Islet of Langerhans (tissue), 1 donor: ENCODE measurements at regions not wholly inside any gene's neighbourhood (a gene's known extent, or its start where the extent isn't known, plus 50 kb on each side); places are given as distances from the start of the nearest gene placed in this dataset.
"Not testable (repeated sequence)": the region's sequence is repeated elsewhere in the genome, so short reads cannot be mapped to it uniquely, and the experiment has no call there.

Source experiments
- FAIRE-seq: peaks from one replicate; lab custom pipeline; 2011; peaks lifted over from hg19 to GRCh38; lab: Jason Lieb, UNC

DNA sequence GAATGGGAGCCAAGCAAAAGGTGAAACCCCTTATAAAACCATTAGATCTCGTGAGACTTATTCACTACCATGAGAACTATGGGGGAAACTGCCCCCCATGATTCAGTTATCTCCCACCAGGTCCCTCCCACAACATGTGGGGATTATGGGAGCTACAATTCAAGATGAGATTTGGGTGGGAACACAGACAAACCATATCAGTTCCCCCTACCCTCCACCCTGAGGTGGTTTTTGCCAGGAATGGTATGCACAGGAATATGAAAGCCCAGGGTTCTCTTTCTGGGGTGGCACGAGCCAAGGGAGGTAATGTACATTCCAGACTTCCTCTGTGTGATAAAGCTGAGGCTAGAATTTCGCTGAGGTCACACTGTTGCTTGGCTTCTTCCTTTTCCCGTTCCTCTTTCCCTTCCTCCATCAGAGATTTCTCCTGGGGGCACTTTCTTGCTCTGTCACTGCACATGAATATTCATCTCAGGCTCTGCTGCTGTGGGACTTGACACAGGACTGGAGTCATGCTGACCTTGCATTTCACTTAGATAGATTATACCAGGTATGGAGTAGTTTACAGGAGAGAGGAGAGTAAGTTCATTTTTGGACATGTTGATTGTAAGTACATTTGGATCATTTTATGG, 347.0 kb upstream of the MTPN start:
- FAIRE-seq = no peak

DNA sequence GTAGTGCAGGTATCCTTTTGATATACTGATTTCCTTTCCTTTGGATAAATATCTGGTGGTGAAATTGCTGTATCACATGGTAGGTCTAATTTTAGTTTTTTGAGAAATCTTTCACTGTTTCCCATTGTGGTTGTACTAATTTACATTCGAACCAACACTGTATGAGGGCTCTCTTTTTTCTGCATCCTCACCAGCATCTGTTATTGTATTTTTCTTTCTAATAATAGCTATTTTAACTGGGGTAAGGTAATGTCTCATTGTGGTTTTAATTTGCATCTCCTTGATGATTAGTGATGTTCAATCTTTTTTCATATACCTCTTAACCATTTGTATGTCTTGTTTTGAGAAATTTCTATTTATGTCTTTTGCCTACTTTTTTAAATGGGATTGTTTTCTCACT, 335.4 kb upstream of the MTPN start:
- FAIRE-seq = no peak

DNA sequence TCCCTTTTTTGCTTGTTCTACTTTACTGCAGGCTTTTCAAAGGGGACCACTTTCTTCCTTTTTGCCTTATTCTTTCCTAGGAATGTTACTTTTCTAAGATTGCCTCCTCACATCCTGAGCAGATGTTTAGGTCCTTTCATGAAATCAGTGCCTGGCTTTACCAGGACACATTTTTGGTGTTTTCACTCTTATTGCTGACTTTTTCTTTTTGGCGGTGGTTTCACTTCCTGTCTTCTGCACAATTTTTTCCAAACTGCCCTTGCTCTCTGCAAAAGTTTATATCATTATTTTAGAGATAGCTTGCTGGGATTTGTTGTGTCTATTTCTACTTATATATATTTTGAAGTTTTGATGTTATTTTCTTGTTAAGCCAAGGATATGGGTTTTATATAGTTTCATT, 332.2 kb upstream of the MTPN start:
- FAIRE-seq = no peak

DNA sequence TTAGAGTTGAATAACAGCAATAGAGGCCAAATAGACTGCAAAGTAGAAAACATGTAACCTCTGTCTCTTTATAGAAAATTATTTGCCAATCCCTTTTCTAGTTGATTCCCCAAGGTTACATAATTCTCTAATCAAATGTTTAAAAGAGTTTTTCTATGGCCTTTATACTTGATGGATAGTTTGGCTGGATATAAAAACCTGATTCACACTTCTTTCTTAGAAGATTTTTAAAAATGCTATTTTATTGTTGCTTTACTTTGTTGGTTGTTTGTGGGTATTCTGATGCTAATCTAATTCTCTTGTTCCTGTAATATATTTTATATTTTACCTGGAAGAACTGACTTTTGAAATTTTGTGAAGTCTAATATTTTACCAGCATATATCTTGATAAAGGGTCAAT, 331.1 kb upstream of the MTPN start:
- no peak for FAIRE-seq

DNA sequence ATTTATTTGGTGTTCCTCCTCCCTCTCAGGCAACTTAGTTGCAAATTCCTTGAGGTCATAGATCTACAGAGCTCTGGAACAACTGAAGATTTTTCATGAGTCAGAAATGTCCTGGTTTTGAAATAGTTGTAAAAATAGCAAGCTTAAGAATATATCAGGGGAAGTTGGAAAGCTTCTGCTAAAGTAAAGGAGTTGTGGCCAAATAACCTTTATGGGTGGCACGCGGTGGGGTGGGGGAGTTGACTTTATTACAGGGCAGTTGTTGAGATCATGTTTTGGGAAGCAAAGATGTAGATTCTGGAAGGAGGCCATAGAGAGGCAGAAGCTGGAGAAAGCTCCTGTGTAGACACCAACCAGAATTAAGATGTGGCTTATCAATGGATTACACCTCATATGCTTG, 326.0 kb upstream of the MTPN start:
- no peak for FAIRE-seq

DNA sequence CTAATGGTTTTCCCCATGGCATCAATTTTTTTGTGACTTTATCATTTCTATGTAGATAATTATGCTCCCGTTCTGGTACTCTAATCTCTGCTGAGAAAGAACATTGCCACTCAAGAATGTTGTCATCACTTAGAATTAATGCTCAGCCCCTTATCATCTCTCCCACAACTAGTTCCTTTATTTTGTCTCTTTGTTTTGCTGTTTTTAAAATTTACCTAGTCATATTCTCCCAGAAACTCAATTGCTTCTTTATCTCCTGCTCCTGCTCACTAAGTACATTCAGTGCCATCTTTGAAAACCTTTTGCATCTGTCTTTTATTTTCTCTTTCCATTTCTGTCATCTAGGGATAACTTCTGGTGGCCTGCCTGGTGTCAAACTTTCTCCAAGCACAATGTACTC, 324.9 kb upstream of the MTPN start:
- FAIRE-seq = no peak

DNA sequence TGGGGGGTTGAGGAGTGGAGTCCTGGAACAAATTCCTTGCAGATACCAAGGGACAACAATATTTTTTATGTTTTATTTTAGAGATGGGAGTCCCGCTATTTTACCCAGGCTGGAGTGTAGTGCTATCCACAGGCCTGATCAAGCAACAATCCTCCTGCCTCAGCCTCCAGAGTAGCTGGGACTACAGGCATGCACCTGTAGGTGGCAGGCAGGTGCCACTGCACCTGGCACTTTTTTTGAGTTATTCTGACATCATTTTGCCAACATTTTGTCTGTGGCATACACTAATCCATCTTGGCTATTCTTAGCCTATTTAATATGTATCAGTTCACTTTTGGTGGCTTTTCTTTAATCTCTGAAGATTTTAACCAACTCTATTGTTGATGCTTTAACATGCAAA, 317.8 kb upstream of the MTPN start:
- no peak for FAIRE-seq

DNA sequence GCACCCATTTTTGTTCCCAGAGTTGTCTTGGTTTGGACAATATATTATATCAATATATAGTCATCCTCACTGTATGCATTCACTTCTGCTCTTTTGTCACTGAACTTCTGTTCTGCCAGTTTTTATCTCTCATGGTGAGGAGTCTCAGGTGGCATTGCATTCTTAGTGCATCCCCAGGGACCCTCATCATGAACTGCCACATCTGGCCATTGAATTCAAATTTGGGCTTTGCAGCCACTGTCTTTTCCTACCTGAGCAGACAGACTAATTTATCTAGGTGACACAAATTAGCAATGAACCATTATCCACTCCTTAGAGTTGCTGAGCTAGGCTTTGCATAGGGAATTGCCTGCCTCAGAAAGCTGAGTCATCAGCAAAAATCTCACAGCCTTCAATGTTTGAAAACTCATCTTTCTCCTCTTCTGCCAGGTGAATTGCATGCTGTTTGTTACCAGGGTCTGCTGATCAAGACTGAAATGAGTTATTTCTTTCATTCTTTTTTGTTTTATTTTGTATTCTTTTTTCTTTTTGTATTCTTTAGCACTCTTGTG, 316.8 kb upstream of the MTPN start:
- FAIRE-seq = peak; percentile 100

DNA sequence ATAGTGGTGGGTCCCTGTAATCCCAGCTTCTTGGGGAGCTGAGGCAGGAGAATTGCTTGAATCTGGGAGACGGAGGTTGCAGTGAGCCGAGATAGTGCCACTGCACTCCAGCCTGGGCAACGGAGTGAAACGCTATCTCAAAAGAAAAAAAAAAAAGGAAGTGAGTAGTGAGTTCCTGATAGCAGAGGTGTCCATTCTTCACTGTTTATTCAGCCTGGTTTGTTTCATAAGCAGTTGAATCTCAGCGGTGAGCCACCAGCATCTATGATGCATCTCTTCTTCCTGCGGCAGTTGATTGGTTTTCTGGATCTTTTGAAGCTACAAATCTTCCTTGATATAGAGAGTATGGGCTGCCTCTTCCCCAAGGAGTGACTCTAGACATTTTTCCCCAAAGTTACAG, 316.1 kb upstream of the MTPN start:
- peak; percentile 58 for FAIRE-seq

DNA sequence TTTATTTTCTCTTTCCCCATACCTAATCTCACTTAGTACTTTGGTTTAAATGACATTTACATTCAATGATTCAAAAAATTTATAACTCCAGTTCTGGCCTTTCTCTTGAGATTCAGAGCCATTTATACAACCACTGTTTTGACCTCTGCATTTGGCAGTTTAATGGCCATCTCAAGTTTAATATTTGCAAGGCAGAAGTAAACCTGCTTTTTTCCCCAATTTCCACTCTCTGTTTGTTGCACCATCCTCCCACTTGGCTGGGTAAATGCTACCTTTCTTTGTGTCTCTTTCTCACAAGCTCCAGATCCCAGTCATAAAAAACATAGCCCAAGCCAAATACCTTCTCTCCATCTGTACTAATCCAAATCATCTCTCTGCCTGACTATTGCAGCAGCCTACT, 315.2 kb upstream of the MTPN start:
- no peak for FAIRE-seq

DNA sequence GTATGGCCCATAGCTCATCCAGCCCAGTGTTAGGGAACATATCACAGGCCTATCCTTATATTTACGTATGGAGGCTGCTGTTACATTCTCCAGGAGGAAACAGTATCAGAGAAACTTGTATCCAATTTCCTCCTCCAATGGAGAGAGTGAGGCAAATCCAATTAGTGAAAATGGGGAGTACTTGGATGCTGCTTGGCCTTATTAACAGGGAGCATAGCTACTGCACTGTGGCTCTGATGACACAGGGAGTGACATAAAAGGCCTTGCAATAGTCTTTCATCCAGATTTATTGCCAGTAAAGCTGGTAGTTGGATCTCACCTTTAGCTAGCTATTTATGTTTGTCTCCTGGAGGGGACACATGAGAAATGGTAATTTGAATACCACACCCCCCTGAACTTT, 313.2 kb upstream of the MTPN start:
- FAIRE-seq = no peak

DNA sequence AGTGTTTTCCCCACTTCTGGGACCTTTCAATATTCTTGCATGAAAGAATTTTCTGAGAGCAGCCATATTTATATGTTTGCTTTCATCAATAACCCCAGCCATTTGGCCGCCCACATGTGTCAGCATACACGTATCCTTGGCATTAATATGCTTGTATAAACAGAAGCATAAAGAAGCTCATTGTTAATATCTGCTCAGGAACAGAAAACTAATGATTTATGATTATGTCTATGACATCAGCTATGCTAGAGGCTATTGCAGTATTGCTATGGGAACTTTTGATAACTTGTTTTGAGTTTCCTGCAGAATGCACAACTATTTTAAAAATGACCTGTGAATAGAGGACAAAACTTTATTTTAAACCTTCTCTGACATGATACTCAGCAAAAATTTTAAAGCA, 300.9 kb upstream of the MTPN start:
- FAIRE-seq = peak; percentile 62

DNA sequence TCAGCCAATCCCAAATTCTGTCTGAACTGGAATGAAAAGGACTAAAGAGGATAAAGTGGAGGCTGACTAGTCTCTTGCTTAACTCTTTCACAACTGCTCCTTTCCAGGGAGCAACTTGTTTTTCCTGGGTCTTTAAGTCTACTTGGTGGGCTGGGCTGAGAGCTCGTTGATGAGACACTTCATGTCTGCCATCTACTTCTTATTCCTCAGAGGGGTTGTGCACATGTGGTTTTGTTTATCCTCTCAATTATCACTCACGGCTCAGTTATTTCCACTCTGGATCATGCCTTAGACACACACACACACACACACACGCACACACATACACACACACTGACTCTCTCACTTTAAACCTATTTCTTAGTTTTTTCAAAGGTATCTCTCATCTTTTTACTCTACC, 298.6 kb upstream of the MTPN start:
- FAIRE-seq = no peak

DNA sequence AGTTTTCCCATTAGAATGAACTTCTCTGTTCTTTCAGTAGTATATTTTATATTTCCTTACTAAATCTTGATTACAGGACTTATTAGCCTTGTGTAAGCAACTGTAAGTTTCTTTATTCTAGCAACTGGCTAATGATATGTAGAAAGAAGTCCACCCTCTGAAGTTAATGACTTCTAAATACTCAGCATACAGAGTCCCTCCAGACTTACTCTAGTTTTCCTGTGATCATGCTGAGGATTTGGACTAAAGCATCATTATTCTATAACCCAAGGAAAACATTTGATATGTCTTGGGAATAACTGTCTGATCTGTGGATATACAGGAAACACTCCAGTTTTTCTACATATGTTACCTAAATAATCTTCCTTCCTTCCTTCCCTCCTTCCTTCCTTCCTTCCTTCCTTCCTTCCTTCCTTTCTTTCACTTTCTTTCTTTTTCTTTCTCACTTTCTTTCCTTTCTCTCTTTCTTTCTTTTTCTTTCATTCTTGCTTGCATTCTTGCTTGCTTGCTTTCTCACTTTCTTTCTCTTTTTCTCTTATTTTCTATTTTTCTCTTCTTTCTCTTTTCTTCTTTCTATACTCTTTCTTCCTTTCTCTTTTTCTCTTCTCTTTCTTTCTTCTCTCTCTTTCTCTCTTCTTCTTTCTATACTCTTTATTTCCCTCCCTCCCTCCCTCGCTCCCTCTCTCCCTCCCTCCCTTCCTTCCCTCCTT, 297.6 kb upstream of the MTPN start:
- no peak for FAIRE-seq

DNA sequence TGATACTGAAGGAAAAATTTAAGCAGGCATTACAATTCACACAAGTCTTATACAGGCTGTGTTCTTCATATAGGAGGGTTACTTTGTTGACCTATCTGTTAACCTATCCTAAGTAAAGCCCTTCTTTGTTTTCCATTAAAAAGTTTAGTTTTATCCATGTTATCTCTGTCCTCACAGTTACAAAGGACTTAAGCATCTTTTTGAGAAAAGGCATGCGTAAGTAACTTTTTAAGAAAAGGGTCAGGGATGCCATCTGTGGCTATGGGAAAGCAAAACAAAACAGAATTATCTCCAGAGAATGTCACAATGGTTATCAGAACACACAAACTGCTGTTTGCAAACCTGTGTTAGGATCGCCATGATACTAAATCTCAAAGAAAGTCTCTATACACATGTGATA, 295.8 kb upstream of the MTPN start:
- FAIRE-seq = no peak

DNA sequence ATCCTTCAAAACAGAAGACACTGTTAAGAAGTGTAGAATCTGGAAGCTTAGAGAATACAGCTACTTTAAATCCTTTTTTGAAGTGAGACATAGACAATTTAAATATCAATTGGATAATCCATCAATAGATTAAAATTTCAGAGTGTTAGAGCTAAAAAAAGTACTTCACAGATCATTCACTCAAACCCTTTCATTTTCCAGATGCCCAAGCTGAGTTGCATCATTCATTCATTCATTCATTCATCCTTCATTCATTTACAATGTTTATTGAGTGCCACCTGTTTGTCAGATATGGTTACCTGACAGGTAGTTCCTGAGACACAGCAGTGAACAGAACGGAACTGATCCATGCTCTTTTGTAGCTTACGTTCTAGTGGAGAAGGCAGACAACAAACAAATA, 290.7 kb upstream of the MTPN start:
- no peak for FAIRE-seq

DNA sequence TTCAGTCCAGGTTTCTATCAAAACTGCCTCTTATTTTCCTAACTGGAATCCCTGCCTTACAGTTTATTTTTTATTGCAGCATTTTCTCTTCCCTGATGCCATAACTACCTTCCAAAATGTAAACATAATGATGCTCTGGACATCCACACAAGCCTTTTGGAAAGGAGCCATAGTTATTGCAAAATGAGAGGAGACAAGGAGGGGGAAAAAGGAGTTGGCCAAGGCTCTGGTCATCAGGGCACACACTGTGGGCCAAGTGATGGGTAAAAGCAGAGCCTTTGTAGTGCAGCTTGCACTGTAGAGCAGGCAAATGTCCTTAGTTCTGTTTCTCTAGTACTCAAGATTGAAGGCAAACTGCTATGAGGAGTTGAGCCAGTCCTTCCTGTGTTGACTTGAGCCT, 289.3 kb upstream of the MTPN start:
- FAIRE-seq = no peak

DNA sequence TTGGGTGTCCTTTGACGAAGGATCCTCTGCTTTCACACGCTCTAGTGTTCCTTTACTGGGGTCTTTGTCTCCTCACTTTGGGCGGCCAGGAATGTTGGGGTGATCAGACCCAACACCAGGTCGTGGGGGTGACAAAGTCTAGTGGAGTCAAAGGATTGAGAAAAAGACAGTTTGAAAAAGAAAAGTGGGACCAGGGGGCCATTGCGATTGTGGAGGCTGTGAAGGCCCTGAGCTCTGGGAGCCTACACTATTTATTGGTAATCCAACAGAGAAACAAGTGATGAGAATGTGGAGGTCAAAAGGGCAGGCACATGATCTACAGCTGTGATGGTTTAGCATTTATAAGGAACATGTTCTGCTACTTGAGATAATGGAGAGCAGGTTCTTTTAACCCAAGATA, 287.1 kb upstream of the MTPN start:
- FAIRE-seq = not testable (repeated sequence)

DNA sequence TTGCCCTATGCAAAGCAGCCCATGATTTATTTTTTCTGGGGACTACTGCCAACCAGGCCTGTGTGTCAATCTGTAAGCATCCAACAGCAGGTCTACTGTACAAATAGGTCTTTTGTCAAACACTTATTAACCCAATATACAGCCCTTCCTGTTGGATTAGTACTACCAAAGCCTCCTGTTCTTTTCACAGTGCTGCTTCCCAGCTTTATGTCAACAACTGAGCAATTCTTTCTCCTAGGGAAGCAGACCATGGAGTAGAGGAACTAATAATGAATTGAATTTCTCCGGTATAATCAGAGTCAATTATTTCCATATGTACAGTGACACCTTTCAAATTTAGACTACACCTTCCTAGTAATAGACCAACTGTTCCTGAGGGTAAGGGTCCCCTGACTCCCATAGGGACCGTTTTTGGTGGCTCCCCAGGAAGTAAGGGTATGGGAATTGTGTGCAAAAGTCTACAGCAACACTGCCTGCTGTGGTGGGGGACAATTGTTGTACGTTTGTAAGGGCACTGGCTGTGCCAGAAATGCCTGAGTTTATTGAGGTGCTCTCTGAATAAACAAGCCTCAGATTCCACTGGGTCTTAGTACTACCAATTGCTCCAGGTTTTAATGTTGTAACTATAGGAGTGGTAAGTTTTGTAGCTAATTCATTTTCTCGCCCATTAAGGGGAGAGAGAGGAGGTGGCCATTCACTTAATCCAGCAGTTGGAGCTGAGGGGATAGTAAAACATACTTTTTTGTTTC, 286.1 kb upstream of the MTPN start:
- FAIRE-seq = not testable (repeated sequence)

DNA sequence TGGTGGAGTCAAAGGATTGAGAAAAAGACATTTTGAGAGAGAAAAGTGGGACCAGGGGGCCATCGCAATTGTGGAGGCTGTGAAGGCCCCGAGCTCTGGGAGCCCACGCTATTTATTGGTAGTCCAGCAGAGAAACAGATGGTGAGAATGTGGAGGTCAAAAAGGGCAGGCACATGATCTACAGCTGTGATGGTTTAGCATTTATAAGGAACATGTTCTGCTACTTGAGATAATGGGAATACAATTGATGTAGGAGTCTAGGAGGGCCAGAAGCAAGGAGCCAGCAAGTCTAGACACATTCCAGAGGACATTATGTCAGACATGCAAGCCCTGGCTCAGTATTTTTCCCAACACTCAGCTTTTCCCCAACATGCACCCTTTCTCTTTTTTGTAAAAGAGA, 283.4 kb upstream of the MTPN start:
- not testable (repeated sequence) for FAIRE-seq

DNA sequence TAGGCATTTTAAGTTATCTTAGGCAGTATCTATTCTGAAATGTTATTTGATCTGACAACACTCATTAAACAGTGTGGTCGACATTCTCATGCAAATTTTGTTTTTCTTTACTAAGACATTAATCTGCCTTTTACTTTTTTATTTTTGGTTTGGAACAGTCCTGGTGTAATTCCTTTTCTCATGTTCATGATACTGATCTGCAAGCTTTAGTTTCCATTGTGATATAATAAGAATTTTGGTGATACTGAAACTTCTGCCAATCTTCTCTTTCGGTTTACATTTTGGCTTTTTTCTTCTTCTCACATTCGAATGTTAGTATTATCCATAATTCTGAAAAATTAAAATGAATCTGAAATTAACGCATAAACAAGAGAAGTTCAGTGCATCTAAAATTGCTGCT, 281.9 kb upstream of the MTPN start:
- no peak for FAIRE-seq

DNA sequence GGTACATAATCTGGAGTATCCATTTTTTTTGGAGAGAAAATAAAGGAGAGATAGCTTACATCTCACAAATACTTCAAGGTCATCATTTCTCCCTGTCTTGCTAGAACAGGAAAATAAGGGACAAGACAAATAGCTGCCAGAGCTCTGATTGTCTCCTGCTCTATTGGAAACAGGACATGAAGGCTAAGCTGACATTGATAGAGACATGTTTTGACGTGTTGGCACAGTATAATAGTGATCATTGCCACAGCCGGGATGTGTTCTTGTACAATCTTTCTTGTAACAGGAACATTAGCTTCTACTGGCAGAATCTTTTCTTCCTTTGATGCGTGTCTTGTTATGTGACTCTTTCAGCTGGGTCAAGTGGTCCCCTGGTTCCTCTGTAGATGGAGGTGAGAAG, 279.3 kb upstream of the MTPN start:
- FAIRE-seq = no peak

DNA sequence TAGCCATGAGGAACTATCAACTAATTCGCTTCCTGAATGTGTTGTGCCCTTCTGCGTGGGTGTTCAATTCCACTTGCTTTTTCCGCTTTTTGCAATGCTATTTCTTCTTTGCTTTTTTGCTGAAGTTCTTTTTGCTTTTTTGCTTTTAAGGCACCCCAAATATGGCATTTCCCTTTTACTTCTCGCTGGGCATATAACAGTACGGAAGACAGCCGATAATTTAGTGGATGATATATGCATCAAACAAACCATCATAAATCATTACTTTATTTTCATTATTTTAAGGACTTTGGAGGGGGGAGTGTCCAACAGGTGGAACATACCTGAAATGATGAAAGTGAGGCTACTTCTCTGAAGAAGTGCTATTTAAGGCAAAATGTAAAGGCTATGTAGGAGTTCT, 277.0 kb upstream of the MTPN start:
- no peak for FAIRE-seq
